HEK293 (cell line): ENCODE measurements at regions not wholly inside any gene's neighbourhood (a gene's known extent, or its start where the extent isn't known, plus 50 kb on each side); places are given as distances from the start of the nearest gene placed in this dataset.

ENCODE experiments used
- CTCF ChIA-PET: fragments of 350-600 bp; formaldehyde crosslinking; extraction: SDS; loops from one replicate; lab custom pipeline; 2021; ENCODE audit warnings: antibody characterized with exemption; lab: Yijun Ruan, JAX
- POLR2A ChIA-PET: fragments of 300-600 bp; formaldehyde crosslinking; extraction: SDS; loops from one replicate; lab custom pipeline; 2020; ENCODE audit warnings: antibody characterized with exemption, inconsistent platforms; lab: Yijun Ruan, JAX
- H3K27ac ChIP-seq: fragments of 200-500 bp; sonication (Bioruptor generic); 2 replicates; pipeline ENCODE4 v1.5.1; 2014; ENCODE audit warnings: low read depth, low read length, control low read depth, inconsistent platforms; ENCODE audit errors: extremely low read depth
- H3K36me3 ChIP-seq, 2 experiments: fragments of 200-500 bp in 1 of 2; sonication (Bioruptor generic) in 1 of 2; 1 replicate in 1 of 2; 2 replicates in 1 of 2; pipeline ENCODE4 v1.5.1; 2014 to 2017; ENCODE audit warnings: inconsistent platforms in 2 of 2, low read length in 2 of 2; ENCODE audit not compliant: control insufficient read depth in 2 of 2, insufficient read depth in 1 of 2
- H3K4me1 ChIP-seq: fragments of 200-500 bp; sonication (Bioruptor generic); 2 replicates; pipeline ENCODE4 v1.5.1; 2014; ENCODE audit warnings: mild to moderate bottlenecking, low read length, inconsistent platforms; ENCODE audit not compliant: control insufficient read depth, insufficient read depth
- H3K4me3 ChIP-seq: 2 replicates; pipeline ENCODE4 v1.5.1; 2011; ENCODE audit warnings: low read depth, mild to moderate bottlenecking, control low read depth, low read length, moderate library complexity
- H3K9me3 ChIP-seq: fragments of 200-500 bp; sonication (Bioruptor generic); 2 replicates; pipeline ENCODE4 v1.5.1; 2014; ENCODE audit warnings: low read depth, low read length, inconsistent platforms; ENCODE audit not compliant: control insufficient read depth, insufficient read depth
- ATF2 ChIP-seq: fragments of 450-650 bp; formaldehyde crosslinking; IDR thresholded peaks from 2 replicates; pipeline ENCODE4 v1.5.1; 2016; ENCODE audit warnings: missing biosample characterization, missing genetic modification characterization, low read depth
- GLI4 ChIP-seq: fragments of 450-650 bp; formaldehyde crosslinking; IDR thresholded peaks from 2 replicates; pipeline ENCODE4 v1.5.1; 2016; ENCODE audit warnings: missing biosample characterization, missing genetic modification characterization
- HOXC10 ChIP-seq: sonication (generic); formaldehyde crosslinking; IDR thresholded peaks from 2 replicates; pipeline ENCODE4 v1.8.1; 2023; ENCODE audit warnings: mild to moderate bottlenecking, missing genetic modification reagents
- KLF9 ChIP-seq: fragments of 450-650 bp; formaldehyde crosslinking; IDR thresholded peaks from 2 replicates; pipeline ENCODE4 v1.5.1; 2016; ENCODE audit warnings: missing biosample characterization, missing genetic modification characterization, low read depth
- OVOL3 ChIP-seq: fragments of 450-650 bp; formaldehyde crosslinking; IDR thresholded peaks from 2 replicates; pipeline ENCODE4 v1.5.1; 2016; ENCODE audit warnings: missing biosample characterization, missing genetic modification characterization
- SCRT2 ChIP-seq: fragments of 450-650 bp; formaldehyde crosslinking; IDR thresholded peaks from 2 replicates; pipeline ENCODE4 v1.5.1; 2016; ENCODE audit warnings: missing biosample characterization, missing genetic modification characterization
- SP2 ChIP-seq: fragments of 450-650 bp; formaldehyde crosslinking; IDR thresholded peaks from 2 replicates; pipeline ENCODE4 v1.5.1; 2016; ENCODE audit warnings: missing biosample characterization, missing genetic modification characterization
- ZBTB10 ChIP-seq: fragments of 450-650 bp; formaldehyde crosslinking; IDR thresholded peaks from 2 replicates; pipeline ENCODE4 v1.5.1; 2016; ENCODE audit warnings: missing biosample characterization, missing genetic modification characterization
- ZBTB7A ChIP-seq: fragments of 450-650 bp; formaldehyde crosslinking; IDR thresholded peaks from 2 replicates; pipeline ENCODE4 v1.5.1; 2016; ENCODE audit warnings: low read depth, missing biosample characterization, missing genetic modification characterization
- ZNF157 ChIP-seq: fragments of 450-650 bp; formaldehyde crosslinking; IDR thresholded peaks from 2 replicates; pipeline ENCODE4 v1.5.1; 2016; ENCODE audit warnings: missing biosample characterization, missing genetic modification characterization
- ZNF16 ChIP-seq: fragments of 450-650 bp; formaldehyde crosslinking; IDR thresholded peaks from 2 replicates; pipeline ENCODE4 v1.5.1; 2016; ENCODE audit warnings: low read depth, missing biosample characterization, missing genetic modification characterization
- ZNF169 ChIP-seq: fragments of 450-650 bp; formaldehyde crosslinking; IDR thresholded peaks from 2 replicates; pipeline ENCODE4 v1.5.1; 2016; ENCODE audit warnings: missing biosample characterization, missing genetic modification characterization
- ZNF211 ChIP-seq: fragments of 450-650 bp; formaldehyde crosslinking; IDR thresholded peaks from 2 replicates; pipeline ENCODE4 v1.5.1; 2016; ENCODE audit warnings: low read depth, missing biosample characterization, missing genetic modification characterization
- ZNF350 ChIP-seq: fragments of 450-650 bp; formaldehyde crosslinking; IDR thresholded peaks from 2 replicates; pipeline ENCODE4 v1.5.0; 2017; ENCODE audit warnings: missing biosample characterization, mild to moderate bottlenecking, missing genetic modification characterization
- ZNF404 ChIP-seq: fragments of 450-650 bp; formaldehyde crosslinking; IDR thresholded peaks from 2 replicates; pipeline ENCODE4 v1.5.1; 2017; ENCODE audit warnings: missing biosample characterization, missing genetic modification characterization
- ZNF48 ChIP-seq: fragments of 450-650 bp; formaldehyde crosslinking; IDR thresholded peaks from 2 replicates; pipeline ENCODE4 v1.5.1; 2016; ENCODE audit warnings: missing biosample characterization, missing genetic modification characterization
- ZNF558 ChIP-seq: fragments of 450-650 bp; formaldehyde crosslinking; IDR thresholded peaks from 2 replicates; pipeline ENCODE4 v1.5.1; 2016; ENCODE audit warnings: missing biosample characterization, missing genetic modification characterization
- ZNF660 ChIP-seq: fragments of 450-650 bp; IDR thresholded peaks from 2 replicates; pipeline ENCODE4 v1.5.1; 2018; ENCODE audit warnings: missing biosample characterization, mild to moderate bottlenecking, missing genetic modification characterization
- ZNF837 ChIP-seq: fragments of 450-650 bp; formaldehyde crosslinking; IDR thresholded peaks from 2 replicates; pipeline ENCODE4 v1.5.1; 2016; ENCODE audit warnings: missing biosample characterization, missing genetic modification characterization

- no peak for TF ChIP-seq ATF2
- TF ChIP-seq ZNF48 (tag by site-specific recombination) = no peak
- TF ChIP-seq ZBTB10 (tag by site-specific recombination) = no peak
- no peak for TF ChIP-seq ZNF558 (tag by site-specific recombination)
- TF ChIP-seq, all 188 proteins: peak for 0
These were observed 152.5 kb upstream of the RAI14 start (continued) for GRCh38 chr5:34503379-34504253.

DNA sequence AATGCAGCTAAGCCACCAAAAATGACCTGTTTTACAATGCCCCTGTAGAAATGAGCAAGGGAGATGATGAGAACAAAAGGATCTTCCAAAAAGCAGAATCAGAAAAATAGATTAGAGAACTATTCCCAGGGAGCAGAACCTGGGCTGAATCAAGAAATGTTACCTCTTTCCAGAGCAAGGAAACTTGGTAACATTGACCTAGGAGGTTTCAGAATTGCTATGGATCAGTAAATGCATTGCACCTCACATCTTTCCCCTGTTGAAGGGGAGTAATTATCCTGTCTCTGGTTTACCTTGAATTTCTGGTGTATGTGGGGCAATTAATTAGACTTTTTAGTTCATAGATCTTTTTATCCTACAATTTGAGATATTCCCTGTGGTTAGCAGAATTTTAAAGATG, 151.2 kb upstream of the RAI14 start:
- Histone ChIP-seq H3K4me1 (no peaks in the 10 kb centered on the region), H3K9me3 (no peaks in the 10 kb centered on the region), H3K36me3 (no peaks in the 10 kb centered on the region), H3K4me3 (no peak overlapping the region), H3K27ac (no peak overlapping the region)
- TF ChIP-seq SCRT2 = no peak
- POLR2A ChIA-PET = no interaction called here
- CTCF ChIA-PET = interaction anchor here (0.8 to 1.4 kb wide), 3 partner anchors 18 to 20 kb away, joined by 3 to 6 read pairs (median 3); no protein-coding TSS in a partner anchor

DNA sequence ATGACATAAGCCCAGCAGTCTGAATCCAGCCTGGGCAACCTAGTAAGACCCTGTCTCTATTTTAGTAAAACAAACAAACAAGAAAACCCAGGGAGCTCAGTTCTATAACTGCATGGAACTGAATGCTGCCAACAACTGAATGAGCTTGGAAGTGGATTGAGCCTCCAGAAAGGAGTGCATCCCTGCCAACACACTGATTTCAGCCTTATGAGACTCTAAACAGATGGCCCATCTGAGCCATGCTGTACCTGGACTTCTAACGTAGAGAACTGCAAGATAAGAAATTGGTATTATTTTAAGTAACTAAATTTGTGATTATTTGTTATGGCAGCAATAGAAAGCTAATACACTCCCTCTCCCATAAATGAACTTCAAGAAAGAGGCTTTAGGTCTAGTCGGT, 150.4 kb upstream of the RAI14 start:
- Histone ChIP-seq H3K4me1 (peaks cover under 1% of the 10 kb centered on the region), H3K27ac (no peak overlapping the region), H3K36me3 (no peaks in the 10 kb centered on the region), H3K4me3 (no peak overlapping the region), H3K9me3 (no peaks in the 10 kb centered on the region)
- POLR2A ChIA-PET = no interaction called here
- TF ChIP-seq ZNF157 (tag by site-specific recombination) (no peak), ZNF350 (no peak), ZNF211 (tag by site-specific recombination) (no peak), ZNF837 (tag by site-specific recombination) (no peak), KLF9 (tag by site-specific recombination) (no peak), ZNF169 (tag by site-specific recombination) (no peak), OVOL3 (tag by site-specific recombination) (no peak), ZNF404 (no peak), SP2 (tag by site-specific recombination) (no peak), HOXC10 (no peak), ZNF16 (tag by site-specific recombination) (no peak), ZBTB7A (no peak), ZNF660 (tag by site-specific recombination) (no peak), GLI4 (tag by site-specific recombination) (no peak)
- CTCF ChIA-PET = interaction anchor here (0.8 to 1.4 kb wide), 3 partner anchors 18 to 21 kb away, joined by 3 to 6 read pairs (median 3); no protein-coding TSS in a partner anchor
